Skin of body (tissue), 1 donor: ENCODE measurements at regions not wholly inside any gene's neighbourhood (a gene's known extent, or its start where the extent isn't known, plus 50 kb on each side); places are given as distances from the start of the nearest gene placed in this dataset.

ENCODE experiments used
- DNase-seq: peaks from one replicate; lab custom pipeline; 2025; lab: John Stamatoyannopoulos, UW

DNA sequence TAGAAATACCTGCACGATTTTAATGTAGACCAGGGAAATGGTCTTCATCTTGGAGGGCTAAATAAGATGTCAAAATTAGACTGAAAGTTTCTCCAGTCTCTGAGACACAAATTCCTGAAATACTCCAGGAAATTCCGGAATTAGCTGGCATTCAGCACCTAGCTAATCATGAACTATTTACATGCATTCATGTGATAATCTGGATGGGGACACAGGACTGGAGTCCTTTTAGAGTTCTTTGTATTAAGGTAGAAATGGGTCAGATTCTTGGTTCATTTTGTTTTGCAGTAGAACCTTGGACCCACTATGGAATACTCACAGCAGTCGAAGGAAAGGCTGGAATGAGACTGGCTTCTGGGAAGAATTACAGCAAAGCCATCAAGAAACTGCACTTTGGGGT, 65.3 kb upstream of the MDFIC start:
- no peak for DNase-seq

DNA sequence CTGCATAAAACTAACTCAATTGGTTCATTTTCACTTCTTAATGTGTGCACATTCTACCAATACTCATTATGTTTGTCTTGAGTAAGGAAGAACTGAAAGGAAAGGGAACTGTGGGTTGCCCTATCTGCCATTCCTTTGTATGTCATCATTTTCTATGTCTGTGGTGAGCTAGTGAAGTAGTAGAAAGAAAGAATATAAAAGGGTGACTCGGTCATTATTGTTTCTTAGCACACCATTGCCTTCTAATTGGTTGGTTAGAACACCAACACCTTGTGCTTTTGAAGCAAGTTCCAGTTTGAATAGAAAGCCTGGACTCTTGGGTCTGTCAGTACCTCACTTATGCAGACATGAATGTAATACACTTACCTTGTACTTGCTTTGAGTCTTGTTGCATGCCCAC, 64.3 kb upstream of the MDFIC start:
- no peak for DNase-seq

DNA sequence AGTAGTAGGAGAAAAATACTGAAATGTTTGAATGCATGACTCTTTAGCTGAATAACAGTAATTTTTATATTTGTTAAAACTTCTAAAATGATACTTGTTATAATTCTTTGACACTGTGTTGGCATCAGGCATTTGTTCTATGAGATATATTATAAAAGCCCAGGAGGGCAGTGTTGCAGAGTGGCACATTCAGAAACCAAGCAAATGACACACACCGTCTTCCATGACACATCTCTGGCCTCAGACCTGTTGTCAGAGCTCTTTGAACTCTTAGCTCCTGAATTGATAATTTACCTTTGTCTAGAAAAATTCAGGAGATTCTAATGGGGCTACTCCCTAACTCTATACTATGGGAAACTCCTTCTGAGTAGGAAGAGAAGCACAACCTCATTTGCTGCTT, 62.4 kb upstream of the MDFIC start:
- DNase-seq = no peak

DNA sequence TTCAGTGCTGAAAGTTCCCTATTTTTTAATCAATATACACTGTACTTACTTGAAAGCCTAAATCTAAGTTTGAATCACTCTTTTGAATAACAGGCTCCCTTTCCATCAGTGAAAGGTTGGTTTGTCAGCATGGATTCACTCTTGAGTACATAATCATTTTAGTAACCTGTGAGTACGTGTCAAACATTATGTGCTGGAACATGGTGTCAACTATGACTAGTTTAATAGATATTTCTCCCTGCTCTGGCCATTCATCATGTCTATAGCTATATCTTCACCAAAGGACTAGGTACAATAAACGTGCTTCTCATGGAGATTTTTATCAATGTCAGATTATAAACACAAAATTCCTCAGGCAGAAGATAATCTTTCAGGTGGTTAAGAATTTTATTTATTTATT, 61.7 kb upstream of the MDFIC start:
- DNase-seq = no peak

DNA sequence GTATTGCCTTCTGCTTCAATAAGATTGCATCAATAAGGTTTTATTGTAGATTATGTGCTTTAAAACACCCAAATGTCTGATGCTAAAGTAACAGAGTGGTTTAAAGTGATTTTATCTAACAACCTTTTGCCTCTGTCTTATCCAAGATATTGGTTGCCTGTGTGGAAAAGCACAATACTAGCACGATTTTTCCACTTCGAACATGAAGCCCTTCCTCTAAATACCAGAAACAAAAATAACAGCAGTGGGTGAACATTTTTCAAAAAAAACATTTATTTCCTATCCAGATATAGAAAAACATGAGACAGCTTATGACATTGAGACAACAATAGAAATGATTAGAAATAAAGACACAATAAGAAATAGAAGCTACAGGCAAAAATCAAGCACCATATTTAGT, 59.5 kb upstream of the MDFIC start:
- no peak for DNase-seq

DNA sequence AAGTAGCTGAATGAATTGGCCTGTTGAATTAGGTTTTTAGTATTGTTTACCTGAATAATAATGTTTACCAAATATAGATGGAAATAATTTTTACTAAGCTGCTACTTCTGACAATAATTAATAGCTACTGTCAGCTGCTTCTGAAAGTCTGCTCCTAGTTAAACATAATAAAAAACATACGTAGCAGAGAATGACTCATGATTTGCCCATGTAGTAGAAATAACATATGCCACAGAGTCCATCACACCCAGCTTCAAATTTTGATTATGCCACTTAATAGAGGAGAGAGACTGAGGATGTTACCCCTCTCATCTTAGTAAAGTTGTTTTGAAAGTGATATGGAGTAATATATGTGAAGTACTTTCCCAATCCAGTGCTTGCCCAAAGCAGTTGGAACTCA, 57.6 kb upstream of the MDFIC start:
- peak; percentile 5 for DNase-seq

DNA sequence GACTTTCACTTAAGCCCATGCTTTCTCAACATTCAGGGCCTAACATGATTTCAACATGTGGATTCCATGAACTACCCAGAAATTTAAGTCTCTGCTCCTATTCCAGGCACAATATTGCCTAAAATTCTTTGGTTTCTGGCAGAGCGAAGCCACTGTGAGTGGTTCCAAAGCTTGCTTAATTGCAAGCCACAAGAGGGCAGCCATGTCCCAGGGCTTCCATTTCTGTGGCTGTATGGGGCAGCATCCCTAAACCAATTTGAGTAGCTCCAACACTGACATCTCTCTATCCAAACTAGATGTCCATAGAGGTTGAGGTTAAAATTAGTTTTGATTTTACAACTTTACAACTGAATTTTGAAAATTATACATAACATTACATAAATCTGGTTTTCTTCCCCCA, 56.3 kb upstream of the MDFIC start:
- no peak for DNase-seq
